Panc1 (cell line): ENCODE measurements at regions not wholly inside any gene's neighbourhood (a gene's known extent, or its start where the extent isn't known, plus 50 kb on each side); places are given as distances from the start of the nearest gene placed in this dataset.

Experiments used
- ATAC-seq: fragments of 200-7000 bp; cut with Tn5 transposase; 2 replicates; pipeline ENCODE4 v1.9.1; 2020; ENCODE audit warnings: mild to moderate bottlenecking, moderate library complexity
- BruUV-seq: library from RNA; stranded (reverse); fragments of 400-500 nt; replicated peaks from 2 replicates; lab custom pipeline; 2021; lab: Mats Ljungman, UMichigan
- CTCF ChIA-PET: fragments of 300-600 bp; sonication (Branson Sonifier 250); formaldehyde crosslinking; loops from one replicate; lab custom pipeline; 2022; ENCODE audit warnings: antibody characterized with exemption; lab: Charles Lee
- POLR2A ChIA-PET: fragments of 300-600 bp; sonication (Branson Sonifier 250); formaldehyde crosslinking; loops from one replicate; lab custom pipeline; 2022; ENCODE audit warnings: antibody characterized with exemption; lab: Charles Lee
- DNase-seq: peaks from one replicate; pipeline ENCODE4 v3.0.0-alpha.2; 2010; ENCODE audit warnings: low read depth, low spot score
- H3K27ac ChIP-seq: 2 replicates; pipeline ENCODE4 v1.5.1; 2011; ENCODE audit warnings: mild to moderate bottlenecking, low read length, inconsistent platforms
- H3K27me3 ChIP-seq: fragments of 200-500 bp; sonication (Bioruptor generic); 2 replicates; pipeline ENCODE4 v1.6.0; 2014; ENCODE audit warnings: low read length, inconsistent platforms; ENCODE audit not compliant: control insufficient read depth, insufficient read depth
- H3K36me3 ChIP-seq: fragments of 200-500 bp; sonication (Bioruptor generic); 2 replicates; pipeline ENCODE4 v1.5.1; 2014; ENCODE audit warnings: inconsistent platforms, mild to moderate bottlenecking, low read length, moderate library complexity; ENCODE audit not compliant: control insufficient read depth, insufficient read depth
- H3K4me1 ChIP-seq: 2 replicates; pipeline ENCODE4 v1.5.1; 2011; ENCODE audit warnings: inconsistent platforms, mild to moderate bottlenecking, low read length, moderate library complexity; ENCODE audit not compliant: control insufficient read depth, insufficient read depth
- H3K4me3 ChIP-seq, 2 experiments: 2 replicates each; pipeline ENCODE4 v1.5.1; 2011 to 2012; ENCODE audit warnings: low read depth in 2 of 2, low read length in 2 of 2, mild to moderate bottlenecking in 2 of 2, inconsistent platforms in 1 of 2, moderate library complexity in 1 of 2
- H3K9me3 ChIP-seq: fragments of 200-500 bp; sonication (Bioruptor generic); 2 replicates; pipeline ENCODE4 v1.5.1; 2014; ENCODE audit warnings: low read depth, mild to moderate bottlenecking, inconsistent platforms, low read length, moderate library complexity; ENCODE audit not compliant: control insufficient read depth, insufficient read depth
- CTCF ChIP-seq: fragments of 450-650 bp; IDR thresholded peaks from 2 replicates; pipeline ENCODE4 v1.5.1; 2017; ENCODE audit warnings: mild to moderate bottlenecking
- POLR2AphosphoS5 ChIP-seq: IDR thresholded peaks from 2 replicates; pipeline ENCODE4 v1.6.1; 2012; ENCODE audit warnings: mild to moderate bottlenecking, low read depth, low read length, moderate library complexity
- REST ChIP-seq, 2 experiments: IDR thresholded peaks; 2 replicates each; pipeline ENCODE4 v1.6.1; 2011 to 2012; ENCODE audit warnings: low read depth in 2 of 2, control low read depth in 1 of 2, low read length in 1 of 2, mild to moderate bottlenecking in 1 of 2, moderate library complexity in 1 of 2; ENCODE audit not compliant: insufficient read depth in 1 of 2
- SIN3A ChIP-seq: IDR thresholded peaks from 2 replicates; pipeline ENCODE4 v1.6.1; 2012; ENCODE audit warnings: low read depth, mild to moderate bottlenecking, low read length, moderate library complexity, borderline replicate concordance; ENCODE audit not compliant: insufficient read depth
- TCF7L2 ChIP-seq: IDR thresholded peaks from 2 replicates; pipeline ENCODE4 v1.6.1; 2011; ENCODE audit warnings: mild to moderate bottlenecking, low read depth, low read length, inconsistent platforms
- in situ Hi-C: cut with HindIII; loops from 2 replicates; pipeline ENCODE4 v1.10.0; 2016; ENCODE audit warnings: low sequenced_read_pairs, low pct_unique_long_range_greater_than_20kb
- intact Hi-C: fragments of 100-400 bp; cut with micrococcal nuclease; formaldehyde crosslinking; loops from one replicate; pipeline ENCODE4 v1.10.0; 2022; ENCODE audit not compliant: unreplicated experiment

DNA sequence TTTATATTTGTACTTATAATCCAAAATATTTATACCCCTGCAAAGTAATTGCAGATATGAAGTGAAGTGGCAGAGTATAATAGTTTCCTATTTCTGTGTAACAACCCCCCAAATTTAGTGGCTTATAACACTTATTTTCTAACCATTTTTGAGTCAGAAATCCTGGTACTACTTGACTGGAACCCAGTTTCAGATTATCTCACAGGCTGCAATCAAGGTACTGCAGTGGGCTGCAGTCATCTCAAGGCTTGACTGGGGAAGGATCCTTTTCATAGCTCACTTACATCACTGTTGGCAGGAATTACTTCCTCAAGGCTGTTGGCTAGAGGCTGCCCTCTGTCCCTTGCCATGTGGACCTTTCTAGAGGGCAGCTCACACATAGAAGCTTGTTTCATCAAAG lies 558.2 kb upstream of the PKDCC start:
- BruUV-seq = no TSS peak
- DNase-seq = no peak
- in situ Hi-C loops = no loop called here
- no peaks in the 10 kb centered on the region for H3K36me3 ChIP-seq
- 0 out of 2 replicates have a peak, but pooled peaks cover 2% of the 10 kb centered on the region for H3K9me3 ChIP-seq
- no peak overlapping the region for H3K4me3 ChIP-seq
- H3K4me1 ChIP-seq = no peaks in the 10 kb centered on the region
- no peak overlapping the region for H3K27ac ChIP-seq
- ATAC-seq = no peak
- ChIA-PET POLR2A (no interaction called here), CTCF (no interaction called here)
- intact Hi-C loops = no loop called here
- no peak for TF ChIP-seq CTCF
- TF ChIP-seq TCF7L2 = no peak
- no peaks in the 10 kb centered on the region for H3K27me3 ChIP-seq

DNA sequence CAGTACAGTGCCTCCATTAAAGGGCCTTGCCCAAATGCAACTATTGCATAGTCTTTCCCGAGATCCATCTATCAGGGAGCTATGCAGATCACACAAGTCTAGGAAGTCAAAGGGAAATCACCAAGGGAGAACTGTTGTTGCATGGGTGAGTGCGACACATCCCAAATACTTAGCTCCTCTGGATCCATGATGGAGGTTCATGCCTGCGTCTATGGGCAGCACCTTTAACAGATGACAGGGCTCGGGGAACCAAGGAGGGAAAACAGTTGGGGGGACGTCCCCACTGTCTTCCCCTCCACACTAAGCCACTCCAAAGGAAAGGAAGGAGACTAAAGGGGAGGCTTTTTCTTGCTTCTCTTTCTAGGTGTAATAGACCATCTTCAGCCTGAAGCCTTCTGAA lies 552.8 kb upstream of the PKDCC start:
- in situ Hi-C loops (no loop called here), intact Hi-C loops (no loop called here)
- no peaks in the 10 kb centered on the region for H3K36me3 ChIP-seq
- 0 out of 2 replicates have a peak, but pooled peaks cover 6% of the 10 kb centered on the region for H3K9me3 ChIP-seq
- BruUV-seq = no TSS peak
- H3K4me3 ChIP-seq = no peak overlapping the region
- no peaks in the 10 kb centered on the region for H3K4me1 ChIP-seq
- no peaks in the 10 kb centered on the region for H3K27me3 ChIP-seq
- ATAC-seq (no peak), DNase-seq (no peak)
- POLR2A ChIA-PET = no interaction called here
- CTCF ChIA-PET = no interaction called here
- no peak overlapping the region for H3K27ac ChIP-seq
- TF ChIP-seq CTCF (no peak), TCF7L2 (no peak), SIN3A (no peak), REST (IDR thresholded peaks at IDR 0.05; ENCODE audit: insufficient read depth in 1 of 2, low read depth in 2 of 2, low read length in 1 of 2) (no peak), POLR2AphosphoS5 (no peak)

GRCh38 chr2:41496908-41497307 lies 550.9 kb upstream of the PKDCC start:
- ChIA-PET POLR2A (no interaction called here), CTCF (no interaction called here)
- intact Hi-C loops (no loop called here), in situ Hi-C loops (no loop called here)
- peaks cover 17% of the 10 kb centered on the region for H3K9me3 ChIP-seq
- H3K4me1 ChIP-seq = no peaks in the 10 kb centered on the region
- no peak overlapping the region for H3K27ac ChIP-seq
- ATAC-seq (no peak), DNase-seq (no peak)
- H3K36me3 ChIP-seq = no peaks in the 10 kb centered on the region
- H3K27me3 ChIP-seq = no peaks in the 10 kb centered on the region
- no peak overlapping the region for H3K4me3 ChIP-seq
- no peak for TF ChIP-seq SIN3A
- TF ChIP-seq POLR2AphosphoS5 = no peak
- no peak for TF ChIP-seq TCF7L2
- peak; percentile 30; the same call in 1 of the 2 replicates for TF ChIP-seq CTCF
- no peak for TF ChIP-seq REST (IDR thresholded peaks at IDR 0.05; ENCODE audit: insufficient read depth in 1 of 2, low read depth in 2 of 2, low read length in 1 of 2)
- BruUV-seq = no TSS peak
